IPS-20b (cell line): ENCODE measurements at regions not wholly inside any gene's neighbourhood (a gene's known extent, or its start where the extent isn't known, plus 50 kb on each side); places are given as distances from the start of the nearest gene placed in this dataset.

Experiments
- H3K27ac ChIP-seq: one replicate; pipeline ENCODE4 v1.5.1; 2013; ENCODE audit warnings: low read length
- H3K27me3 ChIP-seq: 2 replicates; pipeline ENCODE4 v1.6.1; 2013; ENCODE audit warnings: mild to moderate bottlenecking, low read length, inconsistent platforms; ENCODE audit not compliant: insufficient read depth
- H3K36me3 ChIP-seq: 2 replicates; pipeline ENCODE4 v1.6.1; 2013; ENCODE audit warnings: low read depth, mild to moderate bottlenecking, inconsistent platforms, low read length, moderate library complexity; ENCODE audit not compliant: insufficient read depth
- H3K4me1 ChIP-seq: 2 replicates; pipeline ENCODE4 v1.6.1; 2013; ENCODE audit warnings: mild to moderate bottlenecking, control low read depth, inconsistent platforms, low read length, moderate library complexity; ENCODE audit not compliant: insufficient read depth
- H3K4me3 ChIP-seq: 2 replicates; pipeline ENCODE4 v1.5.1; 2013; ENCODE audit warnings: mild to moderate bottlenecking, low read length, inconsistent platforms
- H3K9ac ChIP-seq: 2 replicates; pipeline ENCODE4 v1.6.1; 2013; ENCODE audit warnings: low read depth, mild to moderate bottlenecking, inconsistent platforms, low read length, moderate library complexity
- H3K9me3 ChIP-seq: 2 replicates; pipeline ENCODE4 v1.6.1; 2013; ENCODE audit warnings: mild to moderate bottlenecking, low read depth, low read length, inconsistent platforms; ENCODE audit not compliant: insufficient read depth

DNA sequence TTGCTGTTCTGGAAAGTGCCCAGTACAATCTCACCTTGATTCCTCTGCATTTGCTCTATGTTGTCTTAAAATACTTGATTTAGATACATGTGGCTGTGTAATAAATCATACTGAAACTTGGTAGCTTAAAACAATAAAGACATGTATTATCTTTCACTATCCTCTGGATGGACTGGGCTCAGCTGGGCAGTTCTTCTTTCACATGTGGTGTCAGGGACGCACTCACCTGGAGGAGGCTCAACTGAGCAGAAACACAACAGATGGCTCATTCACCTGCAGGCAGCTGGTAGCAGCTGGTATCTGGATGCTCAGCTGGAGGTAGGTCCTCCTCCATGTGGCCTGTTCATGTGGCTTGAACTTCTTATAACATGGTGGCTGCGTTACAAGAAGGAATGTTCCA lies 563.8 kb upstream of the FRG1 start:
- Histone ChIP-seq H3K4me1 (no peaks in the 10 kb centered on the region), H3K27ac (no peak overlapping the region), H3K36me3 (no peaks in the 10 kb centered on the region), H3K27me3 (no peaks in the 10 kb centered on the region), H3K9ac (no peak overlapping the region), H3K4me3 (no peak overlapping the region), H3K9me3 (no peaks in the 10 kb centered on the region)

GRCh38 chr4:189377569-189377968 lies 563.1 kb upstream of the FRG1 start:
- Histone ChIP-seq H3K4me3 (no peak overlapping the region), H3K27ac (no peak overlapping the region), H3K27me3 (no peaks in the 10 kb centered on the region), H3K9me3 (no peaks in the 10 kb centered on the region), H3K4me1 (no peaks in the 10 kb centered on the region), H3K9ac (no peak overlapping the region), H3K36me3 (no peaks in the 10 kb centered on the region)

DNA sequence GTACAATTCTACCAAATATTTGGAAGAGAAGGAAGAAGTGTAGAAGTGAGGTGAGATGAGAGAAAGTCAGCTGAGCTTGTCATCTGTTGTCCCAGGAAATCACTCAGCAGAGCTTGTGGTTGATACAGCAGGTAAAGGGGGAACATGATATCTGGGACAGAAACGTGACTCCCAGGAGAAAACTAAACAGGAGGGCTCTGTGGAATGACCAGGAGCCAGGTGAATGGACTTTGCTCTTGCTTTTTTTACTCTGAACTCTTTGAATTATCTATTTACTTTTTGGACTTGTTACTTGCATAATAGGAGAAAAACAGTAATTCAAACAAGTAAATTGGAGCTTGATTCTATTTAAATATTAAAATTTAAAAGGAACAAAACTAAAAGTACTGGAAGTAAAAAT lies 555.6 kb upstream of the FRG1 start:
- Histone ChIP-seq H3K4me1 (no peaks in the 10 kb centered on the region), H3K9me3 (no peaks in the 10 kb centered on the region), H3K27me3 (no peaks in the 10 kb centered on the region), H3K36me3 (no peaks in the 10 kb centered on the region), H3K27ac (no peak overlapping the region), H3K9ac (no peak overlapping the region), H3K4me3 (no peak overlapping the region)

DNA sequence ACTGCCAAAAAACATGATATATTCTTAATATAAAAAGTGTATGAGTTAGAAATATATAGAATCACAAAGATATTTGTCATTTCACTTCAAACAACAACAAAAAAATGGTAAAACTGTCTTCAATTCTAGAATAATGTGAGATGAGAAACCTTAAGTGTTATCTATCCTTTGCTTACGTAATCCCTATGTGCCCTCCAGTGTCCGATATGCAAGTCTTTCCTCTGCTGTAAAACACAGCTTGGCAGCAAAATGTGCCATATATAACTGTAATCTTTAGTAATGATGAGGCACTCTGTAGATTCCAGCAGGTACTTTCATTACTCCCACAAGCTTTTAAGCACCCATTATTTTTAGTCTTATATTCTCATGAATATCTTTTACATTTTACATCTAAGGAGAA lies 555.1 kb upstream of the FRG1 start:
- Histone ChIP-seq H3K9ac (no peak overlapping the region), H3K4me1 (no peaks in the 10 kb centered on the region), H3K4me3 (no peak overlapping the region), H3K9me3 (no peaks in the 10 kb centered on the region), H3K27me3 (no peaks in the 10 kb centered on the region), H3K36me3 (no peaks in the 10 kb centered on the region), H3K27ac (no peak overlapping the region)

GRCh38 chr4:189396435-189396834 lies 544.2 kb upstream of the FRG1 start:
- Histone ChIP-seq H3K9me3 (no peaks in the 10 kb centered on the region), H3K4me1 (no peaks in the 10 kb centered on the region), H3K36me3 (no peaks in the 10 kb centered on the region), H3K4me3 (no peak overlapping the region), H3K27ac (no peak overlapping the region), H3K9ac (no peak overlapping the region), H3K27me3 (no peaks in the 10 kb centered on the region)

DNA sequence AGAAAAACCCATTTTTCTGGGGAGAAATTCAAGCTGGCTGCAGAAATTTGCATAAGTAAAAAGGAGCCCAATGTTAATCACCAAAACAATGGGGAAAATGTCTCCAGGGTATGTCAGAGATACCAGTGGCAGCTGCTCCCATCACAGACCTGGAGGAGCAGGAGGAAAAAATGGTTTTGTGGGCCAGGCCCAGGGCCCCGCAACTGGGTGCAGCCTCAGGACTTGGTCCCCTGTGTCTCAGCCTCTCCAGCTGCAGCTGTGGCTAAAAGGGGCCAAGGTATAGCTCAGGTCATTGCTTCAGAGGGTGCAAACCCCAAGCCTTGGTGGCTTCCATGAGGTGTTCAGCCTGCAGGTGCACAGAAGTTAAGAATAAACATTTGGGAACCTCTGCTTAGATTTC lies 536.4 kb upstream of the FRG1 start:
- Histone ChIP-seq H3K9me3 (peaks cover 9% of the 10 kb centered on the region), H3K27me3 (no peaks in the 10 kb centered on the region), H3K27ac (no peak overlapping the region), H3K4me1 (no peaks in the 10 kb centered on the region), H3K9ac (no peak overlapping the region), H3K36me3 (no peaks in the 10 kb centered on the region), H3K4me3 (no peak overlapping the region)

GRCh38 chr4:189409158-189409557 lies 531.5 kb upstream of the FRG1 start:
- no peak overlapping the region for H3K9ac ChIP-seq
- no peaks in the 10 kb centered on the region for H3K27me3 ChIP-seq
- H3K9me3 ChIP-seq = peaks cover 17% of the 10 kb centered on the region
- H3K4me1 ChIP-seq = no peaks in the 10 kb centered on the region
- no peak overlapping the region for H3K27ac ChIP-seq
- no peaks in the 10 kb centered on the region for H3K36me3 ChIP-seq
- no peak overlapping the region for H3K4me3 ChIP-seq

- no peaks in the 10 kb centered on the region for H3K4me1 ChIP-seq
- no peaks in the 10 kb centered on the region for H3K36me3 ChIP-seq
- no peaks in the 10 kb centered on the region for H3K27me3 ChIP-seq
- H3K4me3 ChIP-seq = no peak overlapping the region
- H3K9ac ChIP-seq = no peak overlapping the region
- H3K9me3 ChIP-seq = peaks cover 9% of the 10 kb centered on the region; the same call in 1 of the 2 replicates
- no peak overlapping the region for H3K27ac ChIP-seq
Measured at GRCh38 chr4:189414021-189414420, 526.7 kb upstream of the FRG1 start.

- Histone ChIP-seq H3K27ac (no peak overlapping the region), H3K4me1 (no peaks in the 10 kb centered on the region), H3K27me3 (no peaks in the 10 kb centered on the region), H3K9ac (no peak overlapping the region), H3K36me3 (no peaks in the 10 kb centered on the region), H3K4me3 (no peak overlapping the region), H3K9me3 (no peaks in the 10 kb centered on the region)
Measured at GRCh38 chr4:189420572-189420971, 520.1 kb upstream of the FRG1 start.

- H3K36me3 ChIP-seq = no peaks in the 10 kb centered on the region
- H3K27ac ChIP-seq = no peak overlapping the region
- H3K4me1 ChIP-seq = no peaks in the 10 kb centered on the region
- H3K9ac ChIP-seq = no peak overlapping the region
- peaks cover 13% of the 10 kb centered on the region for H3K9me3 ChIP-seq
- no peak overlapping the region for H3K4me3 ChIP-seq
- no peaks in the 10 kb centered on the region for H3K27me3 ChIP-seq
Measured at GRCh38 chr4:189436207-189436606, 504.5 kb upstream of the FRG1 start.

DNA sequence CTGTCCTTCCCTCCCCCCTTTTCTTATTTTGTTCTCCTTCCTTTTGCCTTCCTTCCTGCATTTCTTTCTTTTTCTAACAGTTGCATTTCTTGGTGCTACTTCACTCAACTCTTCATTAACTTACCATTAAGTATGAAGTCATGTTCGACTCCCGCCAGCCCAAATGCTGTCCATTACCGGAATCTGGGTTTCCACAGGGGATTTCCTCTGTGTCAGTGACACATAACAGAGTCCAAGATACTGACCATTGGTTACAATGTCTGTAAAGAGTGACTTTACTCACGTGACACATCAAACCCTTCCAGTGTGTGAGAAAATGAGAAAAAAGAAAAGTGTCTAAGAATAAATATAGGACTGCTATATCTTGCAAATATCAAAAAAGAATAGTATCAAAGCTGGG lies 500.0 kb upstream of the FRG1 start:
- Histone ChIP-seq H3K27me3 (no peaks in the 10 kb centered on the region), H3K27ac (no peak overlapping the region), H3K36me3 (no peaks in the 10 kb centered on the region), H3K9me3 (0 out of 2 replicates have a peak, but pooled peaks cover 5% of the 10 kb centered on the region), H3K4me3 (no peak overlapping the region), H3K9ac (no peak overlapping the region), H3K4me1 (no peaks in the 10 kb centered on the region)

DNA sequence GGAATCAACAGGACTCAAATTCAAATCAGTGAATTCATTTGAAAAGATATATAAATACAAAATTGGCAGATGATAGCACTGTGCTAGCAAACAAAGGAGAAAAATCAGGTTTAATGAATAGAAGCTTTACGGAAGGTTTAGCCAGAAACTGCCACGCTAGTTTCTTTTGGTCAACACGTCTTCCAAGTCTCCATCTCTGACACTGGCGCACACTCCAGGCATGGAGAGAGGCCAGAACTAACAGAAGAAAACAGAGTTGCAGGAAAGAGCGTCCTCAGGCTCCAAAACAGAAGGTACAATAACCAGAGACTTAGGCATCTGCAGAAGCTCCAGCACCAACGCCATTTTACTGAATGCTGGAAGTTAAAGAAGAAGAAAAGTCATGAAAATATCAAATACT lies 497.3 kb upstream of the FRG1 start:
- Histone ChIP-seq H3K27ac (no peak overlapping the region), H3K36me3 (no peaks in the 10 kb centered on the region), H3K9ac (no peak overlapping the region), H3K4me1 (no peaks in the 10 kb centered on the region), H3K9me3 (peaks cover 4% of the 10 kb centered on the region; the same call in 1 of the 2 replicates), H3K4me3 (no peak overlapping the region), H3K27me3 (no peaks in the 10 kb centered on the region)

GRCh38 chr4:189445613-189446012 lies 495.1 kb upstream of the FRG1 start:
- no peak overlapping the region for H3K4me3 ChIP-seq

More at GRCh38 chr4:189445613-189446012, 495.1 kb upstream of the FRG1 start:
- Histone ChIP-seq H3K27me3 (no peaks in the 10 kb centered on the region), H3K36me3 (no peaks in the 10 kb centered on the region), H3K4me1 (no peaks in the 10 kb centered on the region), H3K9me3 (peaks cover 19% of the 10 kb centered on the region), H3K9ac (no peak overlapping the region), H3K27ac (no peak overlapping the region)
